NCI-H2196 treated with DMSO at 0.1 percent for 48 hours (cell line): ENCODE measurements at regions not wholly inside any gene's neighbourhood (a gene's known extent, or its start where the extent isn't known, plus 50 kb on each side); places are given as distances from the start of the nearest gene placed in this dataset.

Experiments
- DNase-seq: peaks from one replicate; lab custom pipeline; 2025; ENCODE audit not compliant: unreplicated experiment; lab: John Stamatoyannopoulos, UW

GRCh38 chr17:34874478-34874877, 86.8 kb downstream of the CCT6B start:
- DNase-seq = no peak

GRCh38 chr17:34872640-34873039, 88.6 kb downstream of the CCT6B start:
- no peak for DNase-seq

DNA sequence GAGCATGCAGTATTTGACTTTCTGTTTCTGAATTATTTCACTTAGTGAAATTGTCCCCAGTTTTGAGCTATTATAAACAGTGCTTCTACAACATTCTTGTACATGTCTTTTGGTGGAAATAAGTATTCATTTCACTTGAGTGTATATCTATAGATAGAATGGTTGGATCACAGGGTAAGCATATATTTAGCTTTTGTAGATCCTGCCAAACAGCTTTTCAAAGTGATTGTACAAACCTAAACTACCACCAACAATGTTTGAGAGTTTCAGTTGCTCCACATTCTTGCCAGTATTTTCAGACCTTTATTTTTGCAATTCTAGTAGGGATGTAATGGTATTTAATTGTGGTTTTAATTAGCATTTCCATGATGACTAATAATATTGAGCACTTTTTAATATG, 91.6 kb downstream of the CCT6B start:
- DNase-seq = no peak

DNA sequence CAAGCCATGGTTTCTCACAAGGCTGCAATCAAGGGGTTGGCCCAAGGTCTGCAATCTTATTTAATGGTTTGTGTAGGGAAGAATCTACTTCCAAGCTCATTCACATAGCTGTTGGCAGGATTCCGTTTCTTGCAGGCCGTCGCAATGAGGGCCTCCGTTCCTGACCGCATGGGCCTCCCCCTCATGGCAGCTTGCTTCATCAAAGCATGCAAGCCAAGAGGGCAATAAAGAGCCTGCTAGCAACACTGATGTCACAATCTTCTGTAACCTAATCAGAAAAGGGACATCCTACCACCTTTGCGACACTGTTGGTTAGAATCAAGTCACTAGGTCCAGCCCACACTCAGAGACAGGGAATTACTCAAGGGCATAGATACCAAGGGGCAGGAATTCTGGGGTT, 95.5 kb downstream of the CCT6B start:
- DNase-seq = no peak

DNA sequence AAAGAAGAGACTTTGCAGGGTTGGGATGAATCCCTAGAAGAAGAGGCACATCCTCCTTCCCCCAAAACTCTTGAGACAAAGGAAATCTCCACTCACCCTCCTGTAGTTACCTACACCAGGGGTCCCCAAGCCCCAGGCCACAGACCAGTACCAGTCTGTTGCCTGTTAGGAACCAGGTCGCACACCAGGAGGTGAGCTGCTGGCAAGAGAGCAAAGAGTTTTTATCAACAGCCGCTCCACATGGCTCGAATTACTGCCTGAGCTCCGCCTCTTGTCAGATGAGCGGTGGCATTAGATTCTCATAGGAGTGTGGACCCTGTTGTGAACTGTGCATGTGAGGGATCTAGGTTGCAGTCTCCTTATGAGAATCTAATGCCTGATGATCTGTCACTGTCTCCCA, 98.9 kb downstream of the CCT6B start:
- DNase-seq = no peak

- no peak for DNase-seq
These were observed 99.4 kb downstream of the CCT6B start for GRCh38 chr17:34861864-34862263.

- DNase-seq = no peak
These were observed 101.6 kb downstream of the CCT6B start for GRCh38 chr17:34859652-34860051.

GRCh38 chr17:34858591-34859565, 102.4 kb downstream of the CCT6B start:
- DNase-seq = no peak

- no peak for DNase-seq
These were observed 107.3 kb downstream of the CCT6B start for GRCh38 chr17:34853924-34854323.

GRCh38 chr17:34852614-34853013, 108.6 kb downstream of the CCT6B start:
- DNase-seq = no peak

GRCh38 chr17:34851961-34852540, 109.2 kb downstream of the CCT6B start:
- no peak for DNase-seq

GRCh38 chr17:34850964-34851363, 110.3 kb downstream of the CCT6B start:
- no peak for DNase-seq

GRCh38 chr17:34850023-34850422, 111.2 kb downstream of the CCT6B start:
- no peak for DNase-seq

GRCh38 chr17:34847938-34848337, 113.3 kb downstream of the CCT6B start:
- no peak for DNase-seq

- DNase-seq = no peak
These were observed 116.0 kb downstream of the CCT6B start for GRCh38 chr17:34845296-34845695.

DNA sequence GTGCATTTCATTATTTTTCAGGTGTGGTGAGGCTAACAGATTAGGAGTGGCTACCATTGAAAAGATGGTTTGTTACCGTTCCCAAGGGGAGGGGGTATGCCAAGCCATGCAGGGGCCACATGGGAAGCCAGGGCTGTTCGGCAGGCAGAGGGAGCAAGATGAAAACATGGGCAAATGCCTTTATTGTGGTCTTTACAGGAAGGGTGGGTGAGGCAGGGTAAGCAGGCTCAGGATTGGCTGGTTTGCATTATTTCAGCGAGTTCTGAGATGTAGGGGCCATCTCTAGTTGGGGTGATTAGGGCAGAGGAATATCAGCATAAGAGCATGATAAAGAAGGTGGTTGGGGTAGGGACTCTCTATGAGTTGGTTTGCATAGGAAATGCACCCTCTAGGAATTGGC, 117.6 kb downstream of the CCT6B start:
- DNase-seq = no peak

- DNase-seq = no peak
These were observed 119.0 kb downstream of the CCT6B start for GRCh38 chr17:34842235-34842634.

GRCh38 chr17:34841467-34841866, 119.8 kb downstream of the CCT6B start:
- DNase-seq = no peak

- no peak for DNase-seq
These were observed 120.5 kb downstream of the CCT6B start for GRCh38 chr17:34840750-34841149.

DNA sequence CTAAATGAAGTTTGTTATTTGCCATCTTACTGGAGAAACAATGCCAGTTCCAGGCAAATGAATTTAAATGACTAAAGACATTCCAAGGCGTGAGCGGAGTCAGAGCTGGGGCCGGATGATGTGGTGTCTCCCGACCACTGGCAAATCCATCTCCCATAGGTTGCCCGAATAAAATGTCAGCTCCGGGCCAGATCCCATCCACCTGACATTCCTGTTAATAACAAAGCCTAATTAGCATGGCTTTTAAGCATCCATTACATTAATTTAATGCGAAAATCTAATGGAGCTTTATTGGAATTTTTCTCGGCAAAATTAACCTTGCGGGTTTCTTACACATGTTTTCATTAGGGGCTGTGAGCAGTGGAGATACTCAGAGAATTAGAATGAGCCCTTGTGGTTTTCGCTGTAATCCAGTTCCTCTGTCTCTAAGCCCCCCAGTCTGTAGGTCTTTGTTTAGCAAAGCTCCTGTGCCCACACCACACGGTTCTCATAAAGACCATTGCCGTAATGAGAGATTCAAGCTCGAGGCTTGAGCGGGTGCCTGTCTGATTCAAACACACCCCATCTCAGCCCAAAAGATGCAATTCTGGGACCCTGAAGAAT, 123.3 kb downstream of the CCT6B start:
- DNase-seq = no peak

GRCh38 chr17:34832376-34832775, 128.9 kb downstream of the CCT6B start:
- no peak for DNase-seq

DNA sequence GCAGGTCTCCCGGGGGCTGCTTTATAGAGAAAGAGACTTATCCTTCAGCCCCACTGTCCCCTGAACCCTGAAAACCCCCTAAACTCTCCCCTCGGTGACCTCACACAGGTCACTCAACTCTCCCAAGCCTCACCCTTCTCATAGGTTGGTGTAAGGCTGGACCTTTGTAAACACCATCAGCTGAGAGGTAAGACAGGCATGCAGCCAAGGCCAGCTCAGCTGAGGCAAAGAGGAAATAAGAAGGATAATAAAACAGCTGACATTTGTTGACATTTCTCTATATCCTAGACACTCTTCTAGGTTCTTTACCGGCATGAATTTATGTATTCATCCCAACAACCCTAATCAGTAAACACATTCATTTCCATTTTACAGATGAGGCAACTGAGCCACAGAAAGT, 134.3 kb downstream of the CCT6B start:
- peak; percentile 44 for DNase-seq
